Right lobe of liver (tissue), 6 donors: ENCODE measurements at regions not wholly inside any gene's neighbourhood (a gene's known extent, or its start where the extent isn't known, plus 50 kb on each side); places are given as distances from the start of the nearest gene placed in this dataset.

ENCODE experiments used
- ATAC-seq, 4 donors: fragments of 200-7000 bp; cut with Tn5 transposase; one replicate each; pipeline ENCODE4 v1.9.1; 2020; ENCODE audit warnings: mild to moderate bottlenecking in 4 of 4, moderate library complexity in 4 of 4
- DNase-seq, 3 donors: peaks; one replicate each; pipeline ENCODE4 v3.0.0-alpha.2; 2020
- H3K27ac ChIP-seq, 3 donors: fragments of 200-600 bp; one replicate each; pipeline ENCODE4 v1.8.0; 2022
- H3K27me3 ChIP-seq, 2 donors: fragments of 200-600 bp; one replicate each; pipeline ENCODE4 v1.8.0; 2022
- H3K36me3 ChIP-seq, 4 donors: fragments of 200-600 bp; sonication (generic) in 1 of 4; one replicate each; pipeline versions ENCODE4 v1.5.1 to v1.8.0; 2017 to 2022; ENCODE audit warnings: control low read depth in 1 of 4
- H3K4me1 ChIP-seq, 4 donors: fragments of 200-600 bp; sonication (generic) in 1 of 4; one replicate each; pipeline versions ENCODE4 v1.5.1 to v1.8.0; 2017 to 2022; ENCODE audit warnings: control low read depth in 1 of 4
- H3K4me3 ChIP-seq, 3 donors: fragments of 200-600 bp; one replicate each; pipeline ENCODE4 v1.8.0; 2022
- H3K9me3 ChIP-seq, 4 donors: fragments of 200-600 bp; sonication (generic) in 1 of 4; one replicate each; pipeline versions ENCODE4 v1.5.1 to v1.8.0; 2017 to 2022; ENCODE audit warnings: control low read depth in 1 of 4
- POLR2A ChIP-seq: fragments of 450-650 bp; IDR thresholded peaks from one replicate; pipeline ENCODE4 v1.6.1; 2017; ENCODE audit warnings: antibody characterized with exemption, mild to moderate bottlenecking
- WGBS: methylation state at CpG from one replicate; pipeline ENCODE4 v1.1.6; 2018; ENCODE audit warnings: low coverage, low lambda C conversion rate; ENCODE audit not compliant: insufficient coverage; ENCODE audit errors: missing lambda C conversion rate; 5-methylcytosine and 5-hydroxymethylcytosine counted together
- intact Hi-C, 2 donors: fragments of 100-400 bp; cut with DNase I; formaldehyde crosslinking; loops; one replicate each; pipeline versions ENCODE4 v1.11.2 to v1.14.1; 2022
- TF ChIP-seq, protein P1 (sequence below), 4 donors: fragments of 200-600 bp in 3 of 4; fragments of 450-650 bp in 1 of 4; IDR thresholded peaks; one replicate each; pipeline versions ENCODE4 v1.5.1 to v1.8.0; 2016 to 2022; ENCODE audit warnings: antibody characterized with exemption in 4 of 4, mild to moderate bottlenecking in 2 of 4
- donor health status: DM: no; HTN: yes; CAD: no.
- donor health status: DM: no; HTN: no; CAD: no.
- donor health status: DM: no; HTN: no; CAD: no.
- donor health status: DM: no; HTN: yes; CAD: no.
- donor health status: DM: no; HTN: yes; CAD: no.

DNA sequence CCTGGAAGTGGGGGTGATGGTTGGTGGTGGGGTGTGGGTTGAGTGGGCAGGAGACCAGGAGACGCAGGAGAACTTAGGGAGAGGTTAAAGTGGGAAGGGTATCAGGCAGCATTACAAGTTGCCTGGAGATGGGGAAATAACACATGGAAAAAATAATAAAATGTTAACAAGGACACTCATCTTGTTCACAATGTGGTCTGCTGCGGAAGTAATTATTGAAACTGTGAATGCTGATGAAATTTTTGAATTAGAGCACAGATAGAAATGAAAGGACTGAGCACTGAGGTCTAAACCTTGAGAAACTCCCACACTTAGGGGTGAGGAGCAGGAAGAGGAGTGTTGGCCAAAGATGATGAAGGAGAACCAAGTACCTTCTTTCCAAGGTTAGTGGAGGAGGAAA lies 346.0 kb upstream of the PLET1 start:
- no peaks in the 10 kb centered on the region for H3K27me3 ChIP-seq
- TF ChIP-seq, protein P1, sequence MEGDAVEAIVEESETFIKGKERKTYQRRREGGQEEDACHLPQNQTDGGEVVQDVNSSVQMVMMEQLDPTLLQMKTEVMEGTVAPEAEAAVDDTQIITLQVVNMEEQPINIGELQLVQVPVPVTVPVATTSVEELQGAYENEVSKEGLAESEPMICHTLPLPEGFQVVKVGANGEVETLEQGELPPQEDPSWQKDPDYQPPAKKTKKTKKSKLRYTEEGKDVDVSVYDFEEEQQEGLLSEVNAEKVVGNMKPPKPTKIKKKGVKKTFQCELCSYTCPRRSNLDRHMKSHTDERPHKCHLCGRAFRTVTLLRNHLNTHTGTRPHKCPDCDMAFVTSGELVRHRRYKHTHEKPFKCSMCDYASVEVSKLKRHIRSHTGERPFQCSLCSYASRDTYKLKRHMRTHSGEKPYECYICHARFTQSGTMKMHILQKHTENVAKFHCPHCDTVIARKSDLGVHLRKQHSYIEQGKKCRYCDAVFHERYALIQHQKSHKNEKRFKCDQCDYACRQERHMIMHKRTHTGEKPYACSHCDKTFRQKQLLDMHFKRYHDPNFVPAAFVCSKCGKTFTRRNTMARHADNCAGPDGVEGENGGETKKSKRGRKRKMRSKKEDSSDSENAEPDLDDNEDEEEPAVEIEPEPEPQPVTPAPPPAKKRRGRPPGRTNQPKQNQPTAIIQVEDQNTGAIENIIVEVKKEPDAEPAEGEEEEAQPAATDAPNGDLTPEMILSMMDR (IDR thresholded peaks at IDR 0.05): no peak
- no peak for TF ChIP-seq POLR2A
- intact Hi-C loops: no loop called here
- WGBS: 52% methylated on average over 2 of the region's 2 CpGs
- no peak for ATAC-seq
- no peaks in the 10 kb centered on the region for H3K36me3 ChIP-seq
- no peak overlapping the region for H3K27ac ChIP-seq
- DNase-seq: no peak
- no peaks in the 10 kb centered on the region for H3K9me3 ChIP-seq
- H3K4me3 ChIP-seq: no peak overlapping the region
- no peaks in the 10 kb centered on the region for H3K4me1 ChIP-seq

DNA sequence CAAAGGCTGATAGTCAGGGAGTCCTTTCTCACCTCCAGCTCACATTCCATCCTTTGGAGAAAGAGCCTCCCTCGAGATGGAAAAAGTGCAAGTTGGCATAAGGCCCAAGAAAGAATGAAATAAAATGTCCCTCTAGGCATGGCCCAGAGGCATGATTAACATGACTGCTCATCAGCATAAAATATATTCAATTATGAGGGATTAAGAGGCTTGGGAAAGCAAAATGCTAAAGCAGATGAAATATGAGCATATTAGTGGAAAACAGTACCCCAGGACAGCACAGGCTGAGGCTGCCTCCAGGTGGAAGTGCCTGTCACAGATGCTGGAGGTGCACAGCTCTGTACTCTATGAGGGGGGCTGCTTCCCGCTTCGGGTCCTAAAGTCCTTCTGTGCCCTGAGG lies 347.8 kb upstream of the PLET1 start:
- no peak for ATAC-seq
- Histone ChIP-seq H3K27me3 (no peaks in the 10 kb centered on the region), H3K4me3 (no peak overlapping the region), H3K9me3 (no peaks in the 10 kb centered on the region), H3K4me1 (no peaks in the 10 kb centered on the region), H3K27ac (no peak overlapping the region), H3K36me3 (no peaks in the 10 kb centered on the region)
- TF ChIP-seq POLR2A: no peak
- TF ChIP-seq, protein P1 (IDR thresholded peaks at IDR 0.05): no peak
- DNase-seq: no peak
- WGBS: 57% methylated on average over 3 of the region's 3 CpGs
- intact Hi-C loops: no loop called here

DNA sequence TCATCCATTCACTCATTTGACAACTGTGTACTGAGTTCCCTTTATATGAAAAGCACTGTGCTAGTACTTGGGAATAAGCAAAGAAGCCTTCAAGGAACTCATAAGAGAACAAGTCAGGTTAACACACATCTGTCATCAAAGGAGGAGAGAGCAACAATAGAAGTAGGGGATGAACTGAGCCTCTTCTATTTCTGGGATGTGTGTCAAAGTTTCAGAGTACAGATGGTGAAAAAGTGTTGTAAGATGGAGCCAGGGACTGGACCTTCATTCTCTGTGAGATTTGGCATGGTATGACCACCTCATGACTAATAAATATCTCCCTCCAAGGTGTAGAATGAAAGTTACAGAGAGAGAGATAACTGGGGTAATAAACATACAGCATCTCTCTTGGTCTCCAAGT lies 349.8 kb upstream of the PLET1 start:
- no peak for TF ChIP-seq POLR2A
- TF ChIP-seq, protein P1 (IDR thresholded peaks at IDR 0.05): no peak
- Histone ChIP-seq H3K4me1 (no peaks in the 10 kb centered on the region), H3K9me3 (no peaks in the 10 kb centered on the region), H3K4me3 (no peak overlapping the region), H3K27ac (no peak overlapping the region), H3K36me3 (no peaks in the 10 kb centered on the region), H3K27me3 (no peaks in the 10 kb centered on the region)
- no peak for ATAC-seq
- intact Hi-C loops: no loop called here
- no peak for DNase-seq

DNA sequence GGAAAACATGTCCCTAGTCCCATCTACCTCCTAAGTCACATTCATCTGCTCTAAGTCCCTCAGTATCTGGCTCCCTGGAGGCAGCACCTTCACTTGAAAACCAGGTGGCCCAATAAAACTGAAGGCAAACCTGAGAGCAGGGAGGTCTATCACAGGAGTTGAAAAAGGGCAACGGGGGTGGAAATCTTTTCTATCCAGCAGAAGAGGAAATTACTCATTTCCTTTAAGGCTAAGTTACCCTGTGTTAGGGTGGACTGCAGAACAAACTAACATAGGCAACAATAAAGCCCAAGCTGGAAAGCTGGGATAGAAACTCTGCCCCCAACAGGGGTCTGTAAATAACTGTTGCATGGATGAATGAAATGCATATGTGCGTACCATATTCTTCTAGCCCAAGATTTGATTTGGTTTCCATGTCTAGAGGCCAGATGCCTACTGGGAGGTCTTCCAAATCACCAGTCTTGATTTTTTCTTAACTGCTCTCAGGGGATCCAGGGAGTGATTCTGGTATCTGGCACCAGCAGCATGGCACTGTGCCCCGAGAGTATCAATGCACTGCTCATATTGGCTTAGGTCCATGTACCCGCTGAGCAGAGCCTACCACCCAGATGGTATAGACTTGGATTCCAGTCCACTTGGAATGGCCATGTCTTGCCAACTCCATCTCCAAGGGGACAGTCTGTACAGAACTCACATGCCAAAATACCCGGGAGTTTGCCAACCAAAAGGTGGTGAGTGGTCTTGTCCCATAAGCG lies 350.0 kb upstream of the NCAM1 start:
- ATAC-seq (peak in 1 of 4 donors; percentile 50), DNase-seq (no peak)
- 68% methylated on average over 4 of the region's 6 CpGs for WGBS
- Histone ChIP-seq H3K27me3 (no peaks in the 10 kb centered on the region), H3K4me1 (no peaks in the 10 kb centered on the region), H3K4me3 (no peak overlapping the region), H3K27ac (no peak overlapping the region), H3K36me3 (no peaks in the 10 kb centered on the region), H3K9me3 (no peaks in the 10 kb centered on the region)
- no peak for TF ChIP-seq POLR2A
- TF ChIP-seq, protein P1 (IDR thresholded peaks at IDR 0.05): no peak
- intact Hi-C loops: no loop called here

DNA sequence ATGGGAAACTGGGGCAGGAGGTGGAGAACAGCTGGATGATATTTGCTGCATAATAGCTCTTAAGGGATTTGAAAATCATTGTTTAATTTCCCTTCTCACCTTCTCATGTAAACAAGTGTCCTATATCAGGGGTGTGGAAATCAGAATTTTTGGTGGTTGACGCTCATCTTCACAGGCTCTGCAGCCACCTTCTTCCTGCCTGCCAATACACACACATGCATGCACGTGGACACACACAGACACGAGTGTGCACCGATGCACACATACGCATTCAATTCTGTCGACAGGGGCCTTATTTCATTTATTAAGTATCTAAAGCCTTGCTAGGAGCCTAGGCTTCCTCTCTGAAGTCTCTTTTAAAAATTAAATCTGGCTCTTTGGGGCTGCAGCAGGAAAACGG lies 349.4 kb upstream of the NCAM1 start:
- no peaks in the 10 kb centered on the region for H3K36me3 ChIP-seq
- H3K4me3 ChIP-seq: no peak overlapping the region
- intact Hi-C loops: no loop called here
- WGBS: 57% methylated on average over 7 of the region's 7 CpGs
- no peak for TF ChIP-seq POLR2A
- TF ChIP-seq, protein P1 (IDR thresholded peaks at IDR 0.05): no peak
- H3K9me3 ChIP-seq: no peaks in the 10 kb centered on the region
- no peaks in the 10 kb centered on the region for H3K27me3 ChIP-seq
- no peak overlapping the region for H3K27ac ChIP-seq
- ATAC-seq: no peak
- no peaks in the 10 kb centered on the region for H3K4me1 ChIP-seq
- no peak for DNase-seq
